ENCODE measurements at regions not wholly inside any gene's neighbourhood (a gene's known extent, or its start where the extent isn't known, plus 50 kb on each side); places are given as distances from the start of the nearest gene placed in this dataset.

DNA sequence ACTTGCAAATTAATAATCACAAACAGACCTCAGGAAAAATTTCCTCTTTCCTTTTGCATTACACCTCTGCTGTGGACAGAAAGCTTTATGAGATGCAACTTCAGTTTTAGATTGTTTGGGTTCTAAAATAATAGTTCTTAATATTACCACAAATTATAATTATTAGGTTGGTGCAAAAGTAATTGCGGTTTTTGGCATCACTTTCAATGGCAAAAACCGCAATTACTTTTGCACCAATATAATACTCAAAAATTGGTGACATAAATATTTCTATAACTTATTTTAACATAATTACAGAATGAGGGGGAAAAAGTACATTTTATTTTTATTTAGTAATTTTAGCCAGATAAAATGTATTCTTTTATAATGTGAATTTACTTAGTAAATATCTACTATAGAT is 804.4 kb upstream of the FAM98A start:
- CTCF ChIA-PET, result no interaction called here
- Histone ChIP-seq H3K27me3 (ENCODE audit: low read length) (no peaks in the 10 kb centered on the region), H3K9me3 (ENCODE audit: low read length) (no peaks in the 10 kb centered on the region), H3F3A (ENCODE audit: low read length, unreplicated experiment) (no peaks in the 10 kb centered on the region), H3K36me3 (ENCODE audit: low read depth, low read length) (no peaks in the 10 kb centered on the region), H3K27ac (ENCODE audit: low read length) (no peak overlapping the region), H3K4me2 (ENCODE audit: low read length) (no peak overlapping the region), H3K4me3 (ENCODE audit: low read length) (no peak overlapping the region), H3K9me2 (replicated peaks; ENCODE audit: low read length) (no peaks in the 10 kb centered on the region), H3K79me2 (ENCODE audit: low read length) (no peaks in the 10 kb centered on the region), H4K20me1 (ENCODE audit: low read length) (no peaks in the 10 kb centered on the region), H3K9ac (ENCODE audit: low read length) (no peak overlapping the region), H3K4me1 (ENCODE audit: insufficient read depth, low read length) (no peaks in the 10 kb centered on the region), H2AFZ (ENCODE audit: low read length) (no peak overlapping the region)
- BruUV-seq (replicated peaks), result no TSS peak
- no peak for DNase-seq
- POLR2A ChIA-PET (ENCODE audit: unreplicated experiment), result no interaction called here
- intact Hi-C loops (cut with micrococcal nuclease), result no loop called here
- no peak for TF ChIP-seq EZH2 (IDR thresholded peaks at IDR 0.05; ENCODE audit: low read length, unreplicated experiment)
- no peak for TF ChIP-seq CTCF (conservative IDR thresholded peaks at IDR 0.05; ENCODE audit: low read depth, low read length)
- no peak for TF ChIP-seq EZH2phosphoT487 (IDR thresholded peaks at IDR 0.05; ENCODE audit: borderline replicate concordance, low read length)
- no peak for ATAC-seq

DNA sequence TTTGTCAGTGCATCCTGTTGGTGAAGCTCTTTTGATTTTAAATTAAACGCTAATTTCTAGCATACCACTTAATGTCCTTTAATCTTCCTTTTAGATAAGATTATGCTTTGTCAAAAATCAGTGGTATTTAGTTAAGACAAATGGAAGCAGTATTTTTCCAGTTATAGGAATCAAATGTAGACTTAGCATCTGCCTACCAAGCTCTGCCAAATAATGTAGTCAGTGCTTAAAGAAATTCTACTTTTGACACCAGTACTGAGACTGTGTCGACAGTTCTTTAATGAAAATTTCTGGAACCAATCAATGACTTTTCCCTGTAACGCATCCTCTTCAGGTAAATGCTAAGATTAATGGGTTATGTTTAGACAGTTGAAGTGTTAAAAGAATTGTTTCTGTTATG is 803.3 kb upstream of the FAM98A start:
- Histone ChIP-seq H3K4me2 (ENCODE audit: low read length) (no peak overlapping the region), H3K4me1 (ENCODE audit: insufficient read depth, low read length) (no peaks in the 10 kb centered on the region), H3F3A (ENCODE audit: low read length, unreplicated experiment) (no peaks in the 10 kb centered on the region), H3K27me3 (ENCODE audit: low read length) (no peaks in the 10 kb centered on the region), H3K9ac (ENCODE audit: low read length) (no peak overlapping the region), H3K79me2 (ENCODE audit: low read length) (no peaks in the 10 kb centered on the region), H4K20me1 (ENCODE audit: low read length) (no peaks in the 10 kb centered on the region), H3K9me2 (replicated peaks; ENCODE audit: low read length) (no peaks in the 10 kb centered on the region), H3K9me3 (ENCODE audit: low read length) (no peaks in the 10 kb centered on the region), H2AFZ (ENCODE audit: low read length) (no peak overlapping the region), H3K36me3 (ENCODE audit: low read depth, low read length) (no peaks in the 10 kb centered on the region), H3K27ac (ENCODE audit: low read length) (no peak overlapping the region), H3K4me3 (ENCODE audit: low read length) (no peak overlapping the region)
- no TSS peak for BruUV-seq (replicated peaks)
- intact Hi-C loops (cut with micrococcal nuclease), result no loop called here
- ATAC-seq (no peak), DNase-seq (no peak)
- CTCF ChIA-PET, result no interaction called here
- TF ChIP-seq EZH2phosphoT487 (IDR thresholded peaks at IDR 0.05; ENCODE audit: borderline replicate concordance, low read length) (no peak), EZH2 (IDR thresholded peaks at IDR 0.05; ENCODE audit: low read length, unreplicated experiment) (no peak), CTCF (conservative IDR thresholded peaks at IDR 0.05; ENCODE audit: low read depth, low read length) (no peak)
- POLR2A ChIA-PET (ENCODE audit: unreplicated experiment), result no interaction called here

- H4K20me1 ChIP-seq (ENCODE audit: low read length), result no peaks in the 10 kb centered on the region
- BruUV-seq (replicated peaks), result no TSS peak
- no peak for DNase-seq
- no peaks in the 10 kb centered on the region for H3K9me2 ChIP-seq (replicated peaks; ENCODE audit: low read length)
- H3K4me3 ChIP-seq (ENCODE audit: low read length), result no peak overlapping the region
- H3K36me3 ChIP-seq (ENCODE audit: low read depth, low read length), result no peaks in the 10 kb centered on the region
- intact Hi-C loops (cut with micrococcal nuclease), result no loop called here
- no peaks in the 10 kb centered on the region for H3K9me3 ChIP-seq (ENCODE audit: low read length)
- ChIA-PET CTCF (no interaction called here), POLR2A (ENCODE audit: unreplicated experiment) (no interaction called here)
- no peak for ATAC-seq
- no peak overlapping the region for H2AFZ ChIP-seq (ENCODE audit: low read length)
- no peak for TF ChIP-seq EZH2 (IDR thresholded peaks at IDR 0.05; ENCODE audit: low read length, unreplicated experiment)
- no peak for TF ChIP-seq EZH2phosphoT487 (IDR thresholded peaks at IDR 0.05; ENCODE audit: borderline replicate concordance, low read length)
- TF ChIP-seq CTCF (conservative IDR thresholded peaks at IDR 0.05; ENCODE audit: low read depth, low read length), result no peak
- no peak overlapping the region for H3K27ac ChIP-seq (ENCODE audit: low read length)
- no peak overlapping the region for H3K9ac ChIP-seq (ENCODE audit: low read length)
- H3F3A ChIP-seq (ENCODE audit: low read length, unreplicated experiment), result no peaks in the 10 kb centered on the region
- no peak overlapping the region for H3K4me2 ChIP-seq (ENCODE audit: low read length)
- H3K4me1 ChIP-seq (ENCODE audit: insufficient read depth, low read length), result no peaks in the 10 kb centered on the region
- no peaks in the 10 kb centered on the region for H3K27me3 ChIP-seq (ENCODE audit: low read length)
- no peaks in the 10 kb centered on the region for H3K79me2 ChIP-seq (ENCODE audit: low read length)
Observed at GRCh38 chr2:34401186-34401585, 802.1 kb upstream of the FAM98A start.
